ENCODE measurements at regions not wholly inside any gene's neighbourhood (a gene's known extent, or its start where the extent isn't known, plus 50 kb on each side); places are given as distances from the start of the nearest gene placed in this dataset.
"Not testable (repeated sequence)": the region's sequence is repeated elsewhere in the genome, so short reads cannot be mapped to it uniquely, and the experiment has no call there.

- H2AFZ ChIP-seq (ENCODE audit: low read length) = no peak overlapping the region
- H3K27me3 ChIP-seq (ENCODE audit: control insufficient read depth, insufficient read depth, low read length) = peaks cover 3% of the 10 kb centered on the region
- H3K79me2 ChIP-seq (ENCODE audit: control insufficient read depth, insufficient read depth, low read length) = no peaks in the 10 kb centered on the region
- H3K9me3 ChIP-seq (ENCODE audit: control insufficient read depth, insufficient read depth, low read depth, low read length) = no peaks in the 10 kb centered on the region
- no peak overlapping the region for H3K9ac ChIP-seq (ENCODE audit: insufficient read depth, low read length)
- no peak overlapping the region for H3K27ac ChIP-seq (ENCODE audit: insufficient read depth, low read length)
- no peak overlapping the region for H3K4me2 ChIP-seq (ENCODE audit: extremely low read depth, insufficient read depth, low read length)
- no peaks in the 10 kb centered on the region for H4K20me1 ChIP-seq (ENCODE audit: control insufficient read depth, extremely low read depth, insufficient read depth, low read length)
- H3K4me1 ChIP-seq (ENCODE audit: control insufficient read depth, extremely low read depth, insufficient read depth, low read length) = no peaks in the 10 kb centered on the region
- TF ChIP-seq EZH2 (IDR thresholded peaks at IDR 0.05; ENCODE audit: low read length, missing control alignments) (no peak), CTCF (conservative IDR thresholded peaks at IDR 0.05 in 1 of 2, IDR thresholded peaks at IDR 0.05 in 1 of 2; ENCODE audit: low read depth in 1 of 2, low read length in 2 of 2) (no peak)
- no peaks in the 10 kb centered on the region for H3K36me3 ChIP-seq (ENCODE audit: control insufficient read depth, insufficient read depth, low read length)
- H3K4me3 ChIP-seq (replicated peaks in 1 of 4; ENCODE audit: control extremely low read depth in 1 of 4, insufficient read depth in 1 of 4, low read depth in 3 of 4, low read length in 4 of 4) = no peak overlapping the region
- DNase-seq (ENCODE audit: low read depth in 2 of 2) = no peak
These were observed 63.5 kb upstream of the OLIG2 start for GRCh38 chr21:32962268-32962667.

DNA sequence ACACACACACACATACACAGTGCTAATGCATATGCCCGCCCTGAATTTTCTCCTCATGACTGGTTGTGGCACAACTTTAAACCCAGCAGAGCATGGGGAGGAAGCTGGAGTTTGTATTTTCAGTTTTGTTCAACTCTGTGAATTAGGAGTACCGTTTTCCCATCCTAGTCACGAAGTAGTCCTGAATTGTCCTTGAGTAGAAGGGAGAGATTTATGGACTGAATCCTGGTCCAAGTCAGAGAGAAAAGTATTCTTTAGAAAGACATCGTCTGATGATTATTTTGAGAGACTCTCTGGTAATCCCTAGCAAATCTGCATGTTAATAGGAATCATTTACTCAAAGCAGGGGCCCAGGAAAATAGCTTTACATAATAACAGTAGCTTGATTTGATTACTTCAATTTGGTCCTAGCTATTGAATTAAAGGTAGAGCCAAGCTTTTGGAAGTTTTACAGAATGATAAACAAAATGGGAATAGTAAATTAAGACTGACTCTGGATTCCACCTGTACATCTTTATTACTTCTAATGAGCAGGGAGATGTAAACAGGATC lies 60.5 kb upstream of the OLIG2 start:
- Histone ChIP-seq H3K9ac (ENCODE audit: insufficient read depth, low read length) (no peak overlapping the region), H3K9me3 (ENCODE audit: control insufficient read depth, insufficient read depth, low read depth, low read length) (no peaks in the 10 kb centered on the region), H3K4me2 (ENCODE audit: extremely low read depth, insufficient read depth, low read length) (no peak overlapping the region), H3K79me2 (ENCODE audit: control insufficient read depth, insufficient read depth, low read length) (no peaks in the 10 kb centered on the region), H2AFZ (ENCODE audit: low read length) (no peak overlapping the region), H4K20me1 (ENCODE audit: control insufficient read depth, extremely low read depth, insufficient read depth, low read length) (no peaks in the 10 kb centered on the region), H3K4me1 (ENCODE audit: control insufficient read depth, extremely low read depth, insufficient read depth, low read length) (no peaks in the 10 kb centered on the region), H3K36me3 (ENCODE audit: control insufficient read depth, insufficient read depth, low read length) (no peaks in the 10 kb centered on the region), H3K4me3 (replicated peaks in 1 of 4; ENCODE audit: control extremely low read depth in 1 of 4, insufficient read depth in 1 of 4, low read depth in 3 of 4, low read length in 4 of 4) (no peak overlapping the region), H3K27me3 (ENCODE audit: control insufficient read depth, insufficient read depth, low read length) (no peaks in the 10 kb centered on the region), H3K27ac (ENCODE audit: insufficient read depth, low read length) (no peak overlapping the region)
- no peak for DNase-seq (ENCODE audit: low read depth in 2 of 2)
- no peak for TF ChIP-seq CTCF (conservative IDR thresholded peaks at IDR 0.05 in 1 of 2, IDR thresholded peaks at IDR 0.05 in 1 of 2; ENCODE audit: low read depth in 1 of 2, low read length in 2 of 2)
- TF ChIP-seq EZH2 (IDR thresholded peaks at IDR 0.05; ENCODE audit: low read length, missing control alignments) = no peak

GRCh38 chr21:32966120-32966519 lies 59.6 kb upstream of the OLIG2 start:
- Histone ChIP-seq H3K9me3 (ENCODE audit: control insufficient read depth, insufficient read depth, low read depth, low read length) (no peaks in the 10 kb centered on the region), H3K27me3 (ENCODE audit: control insufficient read depth, insufficient read depth, low read length) (no peaks in the 10 kb centered on the region), H3K27ac (ENCODE audit: insufficient read depth, low read length) (no peak overlapping the region), H3K36me3 (ENCODE audit: control insufficient read depth, insufficient read depth, low read length) (no peaks in the 10 kb centered on the region), H2AFZ (ENCODE audit: low read length) (no peak overlapping the region), H3K4me1 (ENCODE audit: control insufficient read depth, extremely low read depth, insufficient read depth, low read length) (no peaks in the 10 kb centered on the region), H3K4me3 (replicated peaks in 1 of 4; ENCODE audit: control extremely low read depth in 1 of 4, insufficient read depth in 1 of 4, low read depth in 3 of 4, low read length in 4 of 4) (no peak overlapping the region), H3K4me2 (ENCODE audit: extremely low read depth, insufficient read depth, low read length) (no peak overlapping the region), H4K20me1 (ENCODE audit: control insufficient read depth, extremely low read depth, insufficient read depth, low read length) (no peaks in the 10 kb centered on the region), H3K79me2 (ENCODE audit: control insufficient read depth, insufficient read depth, low read length) (no peaks in the 10 kb centered on the region), H3K9ac (ENCODE audit: insufficient read depth, low read length) (no peak overlapping the region)
- no peak for TF ChIP-seq EZH2 (IDR thresholded peaks at IDR 0.05; ENCODE audit: low read length, missing control alignments)
- no peak for TF ChIP-seq CTCF (conservative IDR thresholded peaks at IDR 0.05 in 1 of 2, IDR thresholded peaks at IDR 0.05 in 1 of 2; ENCODE audit: low read depth in 1 of 2, low read length in 2 of 2)
- no peak for DNase-seq (ENCODE audit: low read depth in 2 of 2)

DNA sequence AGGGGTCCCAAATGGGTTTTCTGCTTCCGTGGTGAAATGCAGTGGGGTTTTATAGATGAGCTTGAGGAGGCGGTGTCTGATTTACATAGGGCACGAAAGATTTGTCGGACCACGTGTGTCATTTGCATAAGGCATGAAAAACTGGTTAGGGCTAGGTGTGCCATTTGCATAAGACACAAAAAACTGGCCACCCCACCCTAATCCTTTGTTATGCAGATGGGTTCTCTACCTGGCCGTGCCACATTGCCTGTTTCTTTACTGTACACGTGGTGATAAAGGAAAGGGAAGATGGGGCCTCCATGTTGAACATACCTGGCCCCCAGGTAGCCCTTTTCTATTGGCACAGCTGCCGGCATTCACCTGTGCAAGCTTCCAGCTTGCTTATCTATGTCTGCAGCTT lies 57.6 kb upstream of the OLIG2 start:
- H3K9me3 ChIP-seq (ENCODE audit: control insufficient read depth, insufficient read depth, low read depth, low read length); H3K4me1 ChIP-seq (ENCODE audit: control insufficient read depth, extremely low read depth, insufficient read depth, low read length); H3K79me2 ChIP-seq (ENCODE audit: control insufficient read depth, insufficient read depth, low read length); DNase-seq (ENCODE audit: low read depth in 2 of 2); H2AFZ ChIP-seq (ENCODE audit: low read length); H3K4me2 ChIP-seq (ENCODE audit: extremely low read depth, insufficient read depth, low read length); H3K27me3 ChIP-seq (ENCODE audit: control insufficient read depth, insufficient read depth, low read length); H3K9ac ChIP-seq (ENCODE audit: insufficient read depth, low read length); H3K4me3 ChIP-seq (replicated peaks in 1 of 4; ENCODE audit: control extremely low read depth in 1 of 4, insufficient read depth in 1 of 4, low read depth in 3 of 4, low read length in 4 of 4); H4K20me1 ChIP-seq (ENCODE audit: control insufficient read depth, extremely low read depth, insufficient read depth, low read length); H3K27ac ChIP-seq (ENCODE audit: insufficient read depth, low read length); H3K36me3 ChIP-seq (ENCODE audit: control insufficient read depth, insufficient read depth, low read length): not testable (repeated sequence)
